ENCODE measurements at regions not wholly inside any gene's neighbourhood (a gene's known extent, or its start where the extent isn't known, plus 50 kb on each side); places are given as distances from the start of the nearest gene placed in this dataset.

DNA sequence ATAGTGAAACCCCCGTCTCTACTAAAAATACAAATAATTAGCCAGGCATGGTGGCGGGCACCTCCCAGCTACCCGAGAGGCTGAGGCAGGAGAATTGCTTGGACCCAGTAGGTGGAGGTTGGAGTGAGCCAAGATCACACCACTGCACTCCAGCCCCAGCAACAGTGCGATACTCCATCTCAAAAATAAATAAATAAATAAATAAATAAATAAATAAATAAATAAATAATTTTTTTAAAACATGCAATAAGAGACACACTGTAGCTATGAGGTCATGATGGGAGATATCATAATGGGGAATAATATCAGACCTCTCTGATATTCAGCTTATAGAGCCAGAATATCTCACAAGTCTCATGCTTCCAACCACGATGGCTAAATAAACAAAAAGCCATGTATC, 82.3 kb downstream of the CD24 start:
- TF ChIP-seq, protein P1, sequence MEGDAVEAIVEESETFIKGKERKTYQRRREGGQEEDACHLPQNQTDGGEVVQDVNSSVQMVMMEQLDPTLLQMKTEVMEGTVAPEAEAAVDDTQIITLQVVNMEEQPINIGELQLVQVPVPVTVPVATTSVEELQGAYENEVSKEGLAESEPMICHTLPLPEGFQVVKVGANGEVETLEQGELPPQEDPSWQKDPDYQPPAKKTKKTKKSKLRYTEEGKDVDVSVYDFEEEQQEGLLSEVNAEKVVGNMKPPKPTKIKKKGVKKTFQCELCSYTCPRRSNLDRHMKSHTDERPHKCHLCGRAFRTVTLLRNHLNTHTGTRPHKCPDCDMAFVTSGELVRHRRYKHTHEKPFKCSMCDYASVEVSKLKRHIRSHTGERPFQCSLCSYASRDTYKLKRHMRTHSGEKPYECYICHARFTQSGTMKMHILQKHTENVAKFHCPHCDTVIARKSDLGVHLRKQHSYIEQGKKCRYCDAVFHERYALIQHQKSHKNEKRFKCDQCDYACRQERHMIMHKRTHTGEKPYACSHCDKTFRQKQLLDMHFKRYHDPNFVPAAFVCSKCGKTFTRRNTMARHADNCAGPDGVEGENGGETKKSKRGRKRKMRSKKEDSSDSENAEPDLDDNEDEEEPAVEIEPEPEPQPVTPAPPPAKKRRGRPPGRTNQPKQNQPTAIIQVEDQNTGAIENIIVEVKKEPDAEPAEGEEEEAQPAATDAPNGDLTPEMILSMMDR (IDR thresholded peaks at IDR 0.05) = no peak
- H3K27ac ChIP-seq = no peak overlapping the region
- no peak overlapping the region for H3K4me3 ChIP-seq
- H3K36me3 ChIP-seq = no peaks in the 10 kb centered on the region
- no peaks in the 10 kb centered on the region for H3K4me1 ChIP-seq (ENCODE audit: control insufficient read depth in 1 of 2, low read depth in 2 of 2)
- no peaks in the 10 kb centered on the region for H3K9me3 ChIP-seq
- DNase-seq (ENCODE audit: low spot score) = no peak
- no peaks in the 10 kb centered on the region for H3K27me3 ChIP-seq (replicated peaks; ENCODE audit: insufficient read depth)
- no peak for ATAC-seq (ENCODE audit: insufficient number of reproducible peaks, low FRiP score, low read depth)

GRCh38 chr6:106890447-106890846, 84.1 kb downstream of the CD24 start:
- no peak for ATAC-seq (ENCODE audit: insufficient number of reproducible peaks, low FRiP score, low read depth)
- Histone ChIP-seq H3K27me3 (replicated peaks; ENCODE audit: insufficient read depth) (no peaks in the 10 kb centered on the region), H3K36me3 (no peaks in the 10 kb centered on the region), H3K4me3 (no peak overlapping the region), H3K9me3 (no peaks in the 10 kb centered on the region), H3K27ac (no peak overlapping the region), H3K4me1 (ENCODE audit: control insufficient read depth in 1 of 2, low read depth in 2 of 2) (no peaks in the 10 kb centered on the region)
- no peak for DNase-seq (ENCODE audit: low spot score)
- TF ChIP-seq, protein P1 (IDR thresholded peaks at IDR 0.05) = no peak

DNA sequence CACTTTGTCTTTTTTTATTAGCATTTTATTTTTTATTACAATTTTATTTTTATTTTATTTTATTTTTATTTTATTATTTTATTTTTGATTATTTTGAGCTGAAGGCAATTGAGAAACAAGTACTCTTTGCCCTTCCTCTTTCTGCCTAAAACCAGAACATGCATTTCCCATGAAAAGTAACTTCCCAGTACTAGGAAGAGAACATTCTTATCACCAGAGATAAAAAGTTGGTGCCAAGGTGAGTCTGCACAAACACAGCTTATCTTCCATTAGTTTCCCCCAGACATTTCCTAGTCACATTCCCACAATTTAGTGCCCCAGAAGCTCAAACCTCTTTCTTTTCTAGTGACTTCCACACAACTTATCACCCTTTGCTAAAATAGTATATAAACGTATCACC, 84.8 kb downstream of the CD24 start:
- DNase-seq (ENCODE audit: low spot score) (no peak), ATAC-seq (ENCODE audit: insufficient number of reproducible peaks, low FRiP score, low read depth) (no peak)
- H3K36me3 ChIP-seq = no peaks in the 10 kb centered on the region
- TF ChIP-seq, protein P1 (IDR thresholded peaks at IDR 0.05) = no peak
- no peak overlapping the region for H3K27ac ChIP-seq
- no peaks in the 10 kb centered on the region for H3K9me3 ChIP-seq
- no peaks in the 10 kb centered on the region for H3K4me1 ChIP-seq (ENCODE audit: control insufficient read depth in 1 of 2, low read depth in 2 of 2)
- no peaks in the 10 kb centered on the region for H3K27me3 ChIP-seq (replicated peaks; ENCODE audit: insufficient read depth)
- no peak overlapping the region for H3K4me3 ChIP-seq

DNA sequence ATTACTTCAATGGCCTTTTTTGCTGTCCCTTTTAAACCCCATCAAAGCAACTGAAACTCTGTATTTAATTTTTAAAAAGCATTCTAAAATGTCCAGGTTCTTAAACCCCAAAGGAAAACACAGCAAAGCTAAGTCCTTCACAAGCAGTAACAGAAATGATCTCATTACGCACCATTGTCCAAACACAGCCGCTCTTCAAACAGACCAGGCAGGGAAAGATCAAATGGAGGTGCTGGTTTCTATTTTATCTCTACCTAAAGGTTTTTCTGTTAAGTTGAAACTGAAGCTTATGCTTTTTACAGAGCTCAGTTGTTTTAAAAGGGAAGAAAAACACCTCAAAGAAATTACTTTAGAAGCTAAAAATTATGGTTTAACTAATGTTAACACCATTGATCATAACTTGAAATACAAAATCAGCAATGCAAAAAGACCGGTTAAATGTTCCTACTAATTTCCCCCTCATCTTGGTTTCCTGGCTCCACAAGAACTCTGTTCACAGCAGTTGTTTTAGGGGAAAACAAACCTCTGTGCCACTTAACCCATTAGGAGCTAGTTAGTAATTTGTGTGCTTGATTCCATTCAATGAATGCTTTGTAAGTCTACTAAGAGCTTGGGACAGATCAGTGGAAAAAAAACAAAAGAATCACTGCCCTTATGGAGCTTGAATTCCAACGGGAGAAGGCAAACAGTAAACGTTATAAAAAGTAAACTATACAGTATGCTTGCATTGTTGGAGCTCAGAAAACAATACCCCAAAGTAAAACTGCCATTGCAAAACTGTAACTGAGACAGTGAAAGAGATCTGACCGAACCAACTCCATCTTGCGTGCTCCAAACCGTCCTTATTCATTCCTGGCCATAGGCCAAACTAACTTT, 87.4 kb downstream of the CD24 start:
- TF ChIP-seq, protein P1 (IDR thresholded peaks at IDR 0.05) = no peak
- Histone ChIP-seq H3K9me3 (no peaks in the 10 kb centered on the region), H3K4me3 (no peak overlapping the region), H3K27ac (no peak overlapping the region), H3K4me1 (ENCODE audit: control insufficient read depth in 1 of 2, low read depth in 2 of 2) (no peaks in the 10 kb centered on the region), H3K27me3 (replicated peaks; ENCODE audit: insufficient read depth) (no peaks in the 10 kb centered on the region), H3K36me3 (no peaks in the 10 kb centered on the region)
- ATAC-seq (ENCODE audit: insufficient number of reproducible peaks, low FRiP score, low read depth) (no peak), DNase-seq (ENCODE audit: low spot score) (no peak)

- Histone ChIP-seq H3K9me3 (no peaks in the 10 kb centered on the region), H3K27me3 (replicated peaks; ENCODE audit: insufficient read depth) (no peaks in the 10 kb centered on the region), H3K27ac (no peak overlapping the region), H3K4me1 (ENCODE audit: control insufficient read depth in 1 of 2, low read depth in 2 of 2) (no peaks in the 10 kb centered on the region), H3K36me3 (no peaks in the 10 kb centered on the region), H3K4me3 (no peak overlapping the region)
- ATAC-seq (ENCODE audit: insufficient number of reproducible peaks, low FRiP score, low read depth) = no peak
- TF ChIP-seq, protein P1 (IDR thresholded peaks at IDR 0.05) = no peak
- DNase-seq (ENCODE audit: low spot score) = no peak
Measured at GRCh38 chr6:106886081-106886843, 88.3 kb downstream of the CD24 start.
